ENCODE measurements at regions not wholly inside any gene's neighbourhood (a gene's known extent, or its start where the extent isn't known, plus 50 kb on each side); places are given as distances from the start of the nearest gene placed in this dataset.
A peak's percentile ranks its signal among the peaks of the same experiment; 100 is the strongest.

DNA sequence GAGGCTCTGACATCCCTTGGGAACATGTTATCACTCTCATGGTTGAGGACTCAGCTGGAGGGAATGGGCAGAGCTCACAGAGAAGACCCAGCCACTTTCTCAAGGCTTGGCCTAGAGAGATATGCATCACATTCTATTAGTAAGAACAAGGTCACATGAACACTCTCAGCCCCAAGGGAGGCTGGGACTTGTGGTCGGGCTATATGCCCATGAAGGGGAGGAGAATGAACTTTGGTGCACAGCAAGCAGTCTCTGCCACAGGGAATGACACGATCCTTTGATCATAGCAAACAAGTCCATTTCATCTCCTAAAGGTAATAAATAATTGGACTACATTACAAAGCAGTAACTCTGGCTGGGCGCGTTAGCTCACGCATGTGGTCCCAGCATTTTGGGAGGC lies 105.7 kb downstream of the SYF2 start:
- no peaks in the 10 kb centered on the region for H4K20me1 ChIP-seq (ENCODE audit: insufficient read depth, low read length)
- no peaks in the 10 kb centered on the region for H3K9me3 ChIP-seq (ENCODE audit: low read length)
- FAIRE-seq (peak; percentile 92), DNase-seq (ENCODE audit: low spot score) (peak; percentile 90), ATAC-seq (peak; percentile 96)
- 0 out of 5 replicates have a peak, but pooled peaks cover 0 to 1% of the 10 kb centered on the region in 2 experiments for H3K27me3 ChIP-seq (ENCODE audit: control insufficient read depth in 1 of 2, insufficient read depth in 2 of 2, low read length in 2 of 2)
- in situ Hi-C loops (cut with HindIII; ENCODE audit: extremely low pct_ligation_motif_present, low pct_unique_long_range_greater_than_20kb) = no loop called here
- POLR2A ChIA-PET = interaction anchor here (1.4 kb wide), 1 partner anchor 121 kb away, joined by 4 read pairs; the partner anchor contains the start of gene RSRP1
- H3K4me3 ChIP-seq (replicated peaks in 1 of 3; ENCODE audit: insufficient read depth in 1 of 3, low read depth in 2 of 3, low read length in 3 of 3) = no peak overlapping the region
- WGBS (ENCODE audit: low lambda C conversion rate) = 6% methylated on average over 5 of the region's 5 CpGs
- H3K4me2 ChIP-seq (ENCODE audit: low read depth, low read length) = peak overlapping the region; percentile 38; the same call in 1 of the 2 replicates
- H2AFZ ChIP-seq (ENCODE audit: low read length) = no peak overlapping the region
- no peaks in the 10 kb centered on the region; a peak in 1 of 5 replicates for H3K36me3 ChIP-seq (replicated peaks in 1 of 2; ENCODE audit: control insufficient read depth in 1 of 2, insufficient read depth in 2 of 2, low read length in 2 of 2)
- H3K27ac ChIP-seq (ENCODE audit: extremely low read length, insufficient read depth, low read length) = no peak overlapping the region
- H3K4me1 ChIP-seq (ENCODE audit: insufficient read depth, low read length) = peaks cover 23% of the 10 kb centered on the region
- intact Hi-C loops (cut with micrococcal nuclease; ENCODE audit: unreplicated experiment) = no loop called here
- no TSS peak for BruUV-seq (replicated peaks)
- no peak overlapping the region for H3K9ac ChIP-seq (ENCODE audit: insufficient read depth, low read depth, low read length)
- CTCF ChIA-PET (ENCODE audit: low intra/inter-chr PET ratio, low total read pairs) = no interaction called here
- H3K79me2 ChIP-seq (ENCODE audit: insufficient read depth, low read length) = no peaks in the 10 kb centered on the region
- TF ChIP-seq SOX6 (IDR thresholded peaks at IDR 0.05) = no peak
- no peak for TF ChIP-seq SOX6 (CRISPR knock-in tag; IDR thresholded peaks at IDR 0.05)
- no peak for TF ChIP-seq PAWR (CRISPR knock-in tag; IDR thresholded peaks at IDR 0.05; ENCODE audit: borderline replicate concordance)
- no peak for TF ChIP-seq ZNF20 (CRISPR knock-in tag; IDR thresholded peaks at IDR 0.05)
- TF ChIP-seq ZNF7 (CRISPR knock-in tag; IDR thresholded peaks at IDR 0.05) = no peak
- TF ChIP-seq THRA (CRISPR knock-in tag; IDR thresholded peaks at IDR 0.05; ENCODE audit: borderline replicate concordance) = 0 out of 2 replicates have a peak, but pooled peaks have one; percentile 28
- TF ChIP-seq, protein P1, sequence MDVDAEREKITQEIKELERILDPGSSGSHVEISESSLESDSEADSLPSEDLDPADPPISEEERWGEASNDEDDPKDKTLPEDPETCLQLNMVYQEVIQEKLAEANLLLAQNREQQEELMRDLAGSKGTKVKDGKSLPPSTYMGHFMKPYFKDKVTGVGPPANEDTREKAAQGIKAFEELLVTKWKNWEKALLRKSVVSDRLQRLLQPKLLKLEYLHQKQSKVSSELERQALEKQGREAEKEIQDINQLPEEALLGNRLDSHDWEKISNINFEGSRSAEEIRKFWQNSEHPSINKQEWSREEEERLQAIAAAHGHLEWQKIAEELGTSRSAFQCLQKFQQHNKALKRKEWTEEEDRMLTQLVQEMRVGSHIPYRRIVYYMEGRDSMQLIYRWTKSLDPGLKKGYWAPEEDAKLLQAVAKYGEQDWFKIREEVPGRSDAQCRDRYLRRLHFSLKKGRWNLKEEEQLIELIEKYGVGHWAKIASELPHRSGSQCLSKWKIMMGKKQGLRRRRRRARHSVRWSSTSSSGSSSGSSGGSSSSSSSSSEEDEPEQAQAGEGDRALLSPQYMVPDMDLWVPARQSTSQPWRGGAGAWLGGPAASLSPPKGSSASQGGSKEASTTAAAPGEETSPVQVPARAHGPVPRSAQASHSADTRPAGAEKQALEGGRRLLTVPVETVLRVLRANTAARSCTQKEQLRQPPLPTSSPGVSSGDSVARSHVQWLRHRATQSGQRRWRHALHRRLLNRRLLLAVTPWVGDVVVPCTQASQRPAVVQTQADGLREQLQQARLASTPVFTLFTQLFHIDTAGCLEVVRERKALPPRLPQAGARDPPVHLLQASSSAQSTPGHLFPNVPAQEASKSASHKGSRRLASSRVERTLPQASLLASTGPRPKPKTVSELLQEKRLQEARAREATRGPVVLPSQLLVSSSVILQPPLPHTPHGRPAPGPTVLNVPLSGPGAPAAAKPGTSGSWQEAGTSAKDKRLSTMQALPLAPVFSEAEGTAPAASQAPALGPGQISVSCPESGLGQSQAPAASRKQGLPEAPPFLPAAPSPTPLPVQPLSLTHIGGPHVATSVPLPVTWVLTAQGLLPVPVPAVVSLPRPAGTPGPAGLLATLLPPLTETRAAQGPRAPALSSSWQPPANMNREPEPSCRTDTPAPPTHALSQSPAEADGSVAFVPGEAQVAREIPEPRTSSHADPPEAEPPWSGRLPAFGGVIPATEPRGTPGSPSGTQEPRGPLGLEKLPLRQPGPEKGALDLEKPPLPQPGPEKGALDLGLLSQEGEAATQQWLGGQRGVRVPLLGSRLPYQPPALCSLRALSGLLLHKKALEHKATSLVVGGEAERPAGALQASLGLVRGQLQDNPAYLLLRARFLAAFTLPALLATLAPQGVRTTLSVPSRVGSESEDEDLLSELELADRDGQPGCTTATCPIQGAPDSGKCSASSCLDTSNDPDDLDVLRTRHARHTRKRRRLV (CRISPR knock-in tag; IDR thresholded peaks at IDR 0.05) = no peak
- TF ChIP-seq ONECUT2 (CRISPR knock-in tag; IDR thresholded peaks at IDR 0.05) = no peak
- TF ChIP-seq ETV6 (CRISPR knock-in tag; conservative IDR thresholded peaks at IDR 0.05) = no peak
- TF ChIP-seq PREB (CRISPR knock-in tag; IDR thresholded peaks at IDR 0.05) = no peak
- no peak for TF ChIP-seq ZNF646 (CRISPR knock-in tag; IDR thresholded peaks at IDR 0.05)

Measured in HepG2 (cell line).